MM.1S (cell line): ENCODE measurements at regions not wholly inside any gene's neighbourhood (a gene's known extent, or its start where the extent isn't known, plus 50 kb on each side); places are given as distances from the start of the nearest gene placed in this dataset.

Experiments
- EZH2 ChIP-seq: fragments of 300-600 bp; sonication (generic); optimal IDR thresholded peaks from 2 replicates; pipeline ENCODE3; 2017; ENCODE audit warnings: low read depth, mild to moderate bottlenecking, antibody characterized with exemption, low read length, mixed read lengths
- TF ChIP-seq, protein P1 (sequence below): fragments of 300-600 bp; sonication (generic); IDR thresholded peaks from 2 replicates; pipeline ENCODE4 v1.5.1; 2016; ENCODE audit warnings: antibody characterized with exemption, low read length, mixed read lengths

DNA sequence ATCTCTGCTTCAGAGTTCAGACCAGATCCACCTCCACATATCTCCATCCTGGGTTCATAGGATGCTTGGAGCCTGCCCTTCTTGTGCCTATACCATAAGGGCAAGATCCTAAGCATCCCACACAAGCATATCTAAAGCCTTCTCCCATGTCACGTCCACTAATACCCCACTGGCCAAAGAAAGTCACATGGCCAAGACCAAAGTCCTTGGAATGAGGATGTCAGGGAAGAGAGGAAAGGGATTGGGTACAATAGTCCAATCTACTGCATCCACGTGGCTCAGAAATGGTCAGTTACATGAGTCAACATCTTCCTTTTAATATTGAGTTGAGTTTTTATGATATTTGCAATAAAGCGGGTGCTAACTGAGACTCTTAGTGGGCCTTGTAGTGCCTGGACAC is 515.9 kb upstream of the SULF2 start:
- TF ChIP-seq, protein P1, sequence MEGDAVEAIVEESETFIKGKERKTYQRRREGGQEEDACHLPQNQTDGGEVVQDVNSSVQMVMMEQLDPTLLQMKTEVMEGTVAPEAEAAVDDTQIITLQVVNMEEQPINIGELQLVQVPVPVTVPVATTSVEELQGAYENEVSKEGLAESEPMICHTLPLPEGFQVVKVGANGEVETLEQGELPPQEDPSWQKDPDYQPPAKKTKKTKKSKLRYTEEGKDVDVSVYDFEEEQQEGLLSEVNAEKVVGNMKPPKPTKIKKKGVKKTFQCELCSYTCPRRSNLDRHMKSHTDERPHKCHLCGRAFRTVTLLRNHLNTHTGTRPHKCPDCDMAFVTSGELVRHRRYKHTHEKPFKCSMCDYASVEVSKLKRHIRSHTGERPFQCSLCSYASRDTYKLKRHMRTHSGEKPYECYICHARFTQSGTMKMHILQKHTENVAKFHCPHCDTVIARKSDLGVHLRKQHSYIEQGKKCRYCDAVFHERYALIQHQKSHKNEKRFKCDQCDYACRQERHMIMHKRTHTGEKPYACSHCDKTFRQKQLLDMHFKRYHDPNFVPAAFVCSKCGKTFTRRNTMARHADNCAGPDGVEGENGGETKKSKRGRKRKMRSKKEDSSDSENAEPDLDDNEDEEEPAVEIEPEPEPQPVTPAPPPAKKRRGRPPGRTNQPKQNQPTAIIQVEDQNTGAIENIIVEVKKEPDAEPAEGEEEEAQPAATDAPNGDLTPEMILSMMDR = no peak
- no peak for TF ChIP-seq EZH2
